H1 (cell line): ENCODE measurements at regions not wholly inside any gene's neighbourhood (a gene's known extent, or its start where the extent isn't known, plus 50 kb on each side); places are given as distances from the start of the nearest gene placed in this dataset.

ENCODE experiments used
- CTCF ChIA-PET: fragments of 300-600 bp; sonication (Branson Sonifier 250); formaldehyde crosslinking; loops from one replicate; lab custom pipeline; 2021; ENCODE audit not compliant: partially characterized antibody; lab: Charles Lee
- POLR2A ChIA-PET: fragments of 300-600 bp; sonication (Branson Sonifier 250); formaldehyde crosslinking; loops from one replicate; lab custom pipeline; 2021; ENCODE audit warnings: inconsistent platforms; ENCODE audit not compliant: partially characterized antibody; lab: Charles Lee
- DNase-seq, 2 experiments: peaks; one replicate each; pipeline versions ENCODE4 v3.0.0 to v3.0.0-alpha.2; 2010 to 2022; ENCODE audit warnings: low spot score in 2 of 2, low read depth in 1 of 2, mixed read lengths in 1 of 2
- FAIRE-seq: peaks from 2 replicates; lab custom pipeline; 2011; peaks lifted over from hg19 to GRCh38; lab: Jason Lieb, UNC
- H2AFZ ChIP-seq: 2 replicates; pipeline ENCODE4 v1.8.1; 2012; ENCODE audit warnings: low read length, inconsistent platforms
- H2AK5ac ChIP-seq: 2 replicates; pipeline ENCODE4 v1.6.1; 2013; ENCODE audit warnings: low read depth, low read length
- H2BK120ac ChIP-seq: replicated peaks from 2 replicates; pipeline ENCODE3; 2013; ENCODE audit warnings: low read depth, low read length, inconsistent platforms
- H2BK12ac ChIP-seq: 2 replicates; pipeline ENCODE4 v1.6.1; 2013; ENCODE audit warnings: low read depth, low read length
- H2BK15ac ChIP-seq: 2 replicates; pipeline ENCODE4 v1.6.1; 2013; ENCODE audit warnings: low read length
- H2BK20ac ChIP-seq: 2 replicates; pipeline ENCODE4 v1.6.1; 2013; ENCODE audit warnings: low read length
- H2BK5ac ChIP-seq: 2 replicates; pipeline ENCODE4 v1.6.1; 2013; ENCODE audit warnings: low read depth, low read length
- H3K14ac ChIP-seq: 2 replicates; pipeline ENCODE4 v1.6.1; 2013; ENCODE audit warnings: inconsistent platforms; ENCODE audit not compliant: insufficient read length
- H3K18ac ChIP-seq: 2 replicates; pipeline ENCODE4 v1.6.1; 2013; ENCODE audit warnings: low read length; ENCODE audit errors: extremely low read depth
- H3K23ac ChIP-seq: 2 replicates; pipeline ENCODE4 v1.6.1; 2013; ENCODE audit warnings: inconsistent platforms; ENCODE audit not compliant: insufficient read length
- H3K23me2 ChIP-seq: 2 replicates; pipeline ENCODE4 v1.6.1; 2013; ENCODE audit warnings: low read depth, low read length
- H3K27ac ChIP-seq: 2 replicates; pipeline ENCODE4 v1.6.1; 2011; ENCODE audit warnings: low read depth, low read length, inconsistent platforms
- H3K27me3 ChIP-seq, 4 experiments: replicated peaks in 1 of 4; 1 replicate in 1 of 4; 2 replicates in 3 of 4; pipeline versions ENCODE4 v1.6.1 to v1.8.1; 2011 to 2013; ENCODE audit warnings: low read length in 3 of 4, mild to moderate bottlenecking in 3 of 4, inconsistent platforms in 2 of 4, mixed read lengths in 2 of 4, moderate library complexity in 1 of 4; ENCODE audit not compliant: control insufficient read depth in 3 of 4, insufficient read depth in 3 of 4; ENCODE audit errors: extremely low read depth in 1 of 4
- H3K36me3 ChIP-seq, 4 experiments: 2 replicates each; pipeline versions ENCODE4 v1.6.1 to v1.8.1; 2011 to 2013; ENCODE audit warnings: mild to moderate bottlenecking in 4 of 4, low read length in 3 of 4, moderate library complexity in 2 of 4, control low read depth in 1 of 4, inconsistent platforms in 1 of 4; ENCODE audit not compliant: insufficient read depth in 4 of 4, control insufficient read depth in 2 of 4
- H3K4ac ChIP-seq: replicated peaks from 2 replicates; pipeline ENCODE3; 2013; ENCODE audit warnings: low read length, low read depth, mixed read lengths, inconsistent platforms; ENCODE audit not compliant: insufficient read length
- H3K4me1 ChIP-seq, 4 experiments: replicated peaks in 1 of 4; 1 replicate in 1 of 4; 2 replicates in 3 of 4; pipeline versions ENCODE4 v1.6.1 to v1.8.1; 2011 to 2013; ENCODE audit warnings: low read length in 3 of 4, inconsistent platforms in 2 of 4, mixed read lengths in 1 of 4; ENCODE audit not compliant: insufficient read depth in 4 of 4, control insufficient read depth in 3 of 4
- H3K4me2 ChIP-seq, 2 experiments: 2 replicates each; pipeline versions ENCODE4 v1.6.1 to v1.8.1; 2011 to 2013; ENCODE audit warnings: low read depth in 2 of 2, low read length in 2 of 2, control low read depth in 1 of 2, inconsistent platforms in 1 of 2, mild to moderate bottlenecking in 1 of 2; ENCODE audit not compliant: insufficient read depth in 1 of 2
- H3K4me3 ChIP-seq, 4 experiments: fragments of 200-600, 300-600 bp in 1 of 4; sonication (generic), shearing (Covaris generic), sonication (Bioruptor Twin) in 1 of 4; 2 replicates each; pipeline versions ENCODE4 v1.5.1 to v1.8.1; 2011 to 2016; ENCODE audit warnings: low read length in 4 of 4, low read depth in 3 of 4, control low read depth in 2 of 4, inconsistent platforms in 2 of 4, mild to moderate bottlenecking in 2 of 4, mixed read lengths in 1 of 4, moderate library complexity in 1 of 4; ENCODE audit not compliant: insufficient read depth in 2 of 4; ENCODE audit errors: extremely low read depth in 1 of 4
- H3K56ac ChIP-seq: replicated peaks from 2 replicates; pipeline ENCODE3; 2013; ENCODE audit warnings: low read depth, mild to moderate bottlenecking, mixed read lengths, low read length, inconsistent platforms; ENCODE audit not compliant: insufficient read length
- H3K79me1 ChIP-seq: 2 replicates; pipeline ENCODE4 v1.6.1; 2013; ENCODE audit warnings: low read depth, low read length, control low read depth
- H3K79me2 ChIP-seq, 2 experiments: 2 replicates each; pipeline versions ENCODE4 v1.6.1 to v1.8.1; 2012 to 2013; ENCODE audit warnings: low read length in 2 of 2, mild to moderate bottlenecking in 2 of 2, inconsistent platforms in 1 of 2; ENCODE audit not compliant: insufficient read depth in 2 of 2, control insufficient read depth in 1 of 2
- H3K9ac ChIP-seq, 4 experiments: replicated peaks in 1 of 4; 1 replicate in 1 of 4; 2 replicates in 3 of 4; pipeline versions ENCODE4 v1.6.1 to v1.8.1; 2011 to 2013; ENCODE audit warnings: low read depth in 3 of 4, low read length in 3 of 4, control low read depth in 2 of 4, mild to moderate bottlenecking in 2 of 4, moderate library complexity in 2 of 4, inconsistent platforms in 1 of 4; ENCODE audit errors: extremely low read depth in 1 of 4
- H3K9me3 ChIP-seq, 2 experiments: 2 replicates each; pipeline versions ENCODE4 v1.6.1 to v1.8.1; 2012 to 2013; ENCODE audit warnings: mild to moderate bottlenecking in 2 of 2, moderate library complexity in 2 of 2, control low read depth in 1 of 2, inconsistent platforms in 1 of 2, low read depth in 1 of 2, low read length in 1 of 2, mixed read lengths in 1 of 2; ENCODE audit not compliant: insufficient read depth in 2 of 2
- H4K20me1 ChIP-seq, 2 experiments: replicated peaks in 1 of 2; 2 replicates each; pipeline versions ENCODE3 to v1.8.1; 2011 to 2013; ENCODE audit warnings: inconsistent platforms in 2 of 2, low read length in 2 of 2, mild to moderate bottlenecking in 1 of 2; ENCODE audit not compliant: insufficient read depth in 2 of 2, control insufficient read depth in 1 of 2
- H4K5ac ChIP-seq: 2 replicates; pipeline ENCODE4 v1.6.1; 2013; ENCODE audit warnings: low read length, low read depth, mixed read lengths, inconsistent platforms; ENCODE audit not compliant: insufficient read length
- H4K8ac ChIP-seq: 2 replicates; pipeline ENCODE4 v1.8.0; 2013; ENCODE audit warnings: mild to moderate bottlenecking, moderate library complexity, low read length, inconsistent platforms; ENCODE audit not compliant: insufficient read depth; ENCODE audit errors: extremely low read depth
- H4K91ac ChIP-seq: replicated peaks from 2 replicates; pipeline ENCODE3; 2013; ENCODE audit warnings: low read length, mixed read lengths, inconsistent platforms; ENCODE audit not compliant: insufficient read length
- GTF2F1 ChIP-seq: IDR thresholded peaks from 2 replicates; pipeline ENCODE4 v1.6.1; 2012; ENCODE audit warnings: low read depth, low read length, improper control_type of control experiment, borderline replicate concordance
- TCF12 ChIP-seq: IDR thresholded peaks from 2 replicates; pipeline ENCODE4 v1.6.1; 2011; ENCODE audit warnings: low read depth, mild to moderate bottlenecking, low read length
- YY1 ChIP-seq: IDR thresholded peaks from 2 replicates; pipeline ENCODE4 v1.6.1; 2011; ENCODE audit warnings: low read depth, mild to moderate bottlenecking, low read length
- WGBS, 2 experiments: shearing (Covaris generic) in 1 of 2; methylation state at CpG; one replicate each; pipeline versions ENCODE4 v1.1.6 to v1.1.7; 2013 to 2015; ENCODE audit warnings: low lambda C conversion rate in 2 of 2, mixed read lengths in 2 of 2, inconsistent platforms in 1 of 2, low coverage in 1 of 2, missing lambda C conversion rate in 1 of 2; ENCODE audit not compliant: insufficient replicate concordance in 2 of 2, insufficient coverage in 1 of 2, insufficient read length in 1 of 2; ENCODE audit errors: extremely low coverage in 1 of 2, missing lambda C conversion rate in 1 of 2; 5-methylcytosine and 5-hydroxymethylcytosine counted together
- TF ChIP-seq, protein P1 (sequence below): IDR thresholded peaks from 2 replicates; pipeline ENCODE4 v1.6.1; 2011; ENCODE audit warnings: low read depth, mild to moderate bottlenecking, low read length; ENCODE audit not compliant: insufficient read depth
- TF ChIP-seq, protein P2 (sequence below): IDR thresholded peaks from 2 replicates; pipeline ENCODE4 v1.6.1; 2012; ENCODE audit warnings: low read length, inconsistent platforms
- TF ChIP-seq, protein P3 (sequence below), 3 experiments: IDR thresholded peaks; 1 replicate in 2 of 3; 2 replicates in 1 of 3; pipeline versions ENCODE4 v1.5.1 to v1.6.1; 2011; ENCODE audit warnings: low read length in 3 of 3, mild to moderate bottlenecking in 3 of 3, inconsistent platforms in 2 of 3, low read depth in 1 of 3, moderate library complexity in 1 of 3; ENCODE audit not compliant: insufficient read depth in 1 of 3; ENCODE audit errors: control extremely low read depth in 1 of 3

DNA sequence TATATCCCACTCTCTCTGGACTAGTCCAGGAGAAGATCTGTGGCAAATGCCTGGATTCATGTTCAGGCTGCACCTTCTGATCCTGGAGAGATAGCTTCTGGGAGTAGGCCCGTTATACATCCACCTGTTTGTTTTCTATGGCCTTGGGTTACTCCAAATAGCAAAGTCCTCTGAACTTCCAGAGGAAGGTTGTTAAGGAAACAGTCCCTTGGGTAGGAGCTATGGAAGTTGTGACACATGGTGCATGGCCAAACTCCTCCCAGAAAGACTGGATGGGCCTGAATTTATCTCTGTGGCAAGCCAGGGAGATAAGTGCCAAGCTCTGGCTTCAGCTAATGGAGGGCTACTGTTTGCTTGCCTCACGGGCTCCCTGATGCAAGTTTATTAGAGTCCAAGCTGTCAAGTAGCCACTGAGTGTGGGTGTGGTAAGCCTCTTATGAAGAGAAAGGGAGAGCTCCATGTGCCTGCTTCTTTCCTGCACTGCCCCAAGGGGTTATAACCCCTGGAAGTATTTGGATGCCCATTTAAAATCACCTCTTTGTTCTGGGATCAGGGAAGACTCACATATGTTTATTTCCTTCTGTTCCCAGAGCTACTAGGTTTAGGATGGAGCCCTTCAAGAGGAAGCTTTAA, 328.7 kb upstream of the ATP11B start:
- Histone ChIP-seq H4K5ac (no peak overlapping the region), H3K27me3 (no peaks in the 10 kb centered on the region), H3K23me2 (no peaks in the 10 kb centered on the region), H3K36me3 (no peaks in the 10 kb centered on the region), H4K8ac (no peak overlapping the region), H3K79me1 (no peaks in the 10 kb centered on the region), H3K4ac (no peak overlapping the region), H2AFZ (no peak overlapping the region), H2BK120ac (no peak overlapping the region), H3K9me3 (peaks cover 0 to 3% of the 10 kb centered on the region in 2 experiments; a peak in 1 of 4 replicates), H3K4me1 (no peaks in the 10 kb centered on the region), H3K4me3 (no peak overlapping the region), H3K23ac (no peak overlapping the region), H3K56ac (no peak overlapping the region), H2BK12ac (no peak overlapping the region), H3K79me2 (no peaks in the 10 kb centered on the region), H3K14ac (no peak overlapping the region), H3K4me2 (no peak overlapping the region), H3K18ac (no peak overlapping the region; the same call in 1 of the 2 replicates), H3K9ac (no peak overlapping the region), H2BK20ac (no peak overlapping the region), H4K20me1 (no peaks in the 10 kb centered on the region), H2AK5ac (no peak overlapping the region), H4K91ac (no peak overlapping the region), H2BK5ac (no peak overlapping the region), H2BK15ac (no peak overlapping the region), H3K27ac (no peak overlapping the region)
- 84% methylated on average over 2 of the region's 2 CpGs; no CpG with 5 or more reads in 1 of the 2 experiments for WGBS, 2 experiments
- no peak for FAIRE-seq
- DNase-seq, result no peak
- ChIA-PET CTCF (interaction anchor here (0.7 kb wide), 1 partner anchor 746 kb away, joined by 4 read pairs; no protein-coding TSS in a partner anchor), POLR2A (no interaction called here)
- TF ChIP-seq, protein P1, sequence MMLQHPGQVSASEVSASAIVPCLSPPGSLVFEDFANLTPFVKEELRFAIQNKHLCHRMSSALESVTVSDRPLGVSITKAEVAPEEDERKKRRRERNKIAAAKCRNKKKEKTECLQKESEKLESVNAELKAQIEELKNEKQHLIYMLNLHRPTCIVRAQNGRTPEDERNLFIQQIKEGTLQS, result no peak
- TF ChIP-seq, protein P2, sequence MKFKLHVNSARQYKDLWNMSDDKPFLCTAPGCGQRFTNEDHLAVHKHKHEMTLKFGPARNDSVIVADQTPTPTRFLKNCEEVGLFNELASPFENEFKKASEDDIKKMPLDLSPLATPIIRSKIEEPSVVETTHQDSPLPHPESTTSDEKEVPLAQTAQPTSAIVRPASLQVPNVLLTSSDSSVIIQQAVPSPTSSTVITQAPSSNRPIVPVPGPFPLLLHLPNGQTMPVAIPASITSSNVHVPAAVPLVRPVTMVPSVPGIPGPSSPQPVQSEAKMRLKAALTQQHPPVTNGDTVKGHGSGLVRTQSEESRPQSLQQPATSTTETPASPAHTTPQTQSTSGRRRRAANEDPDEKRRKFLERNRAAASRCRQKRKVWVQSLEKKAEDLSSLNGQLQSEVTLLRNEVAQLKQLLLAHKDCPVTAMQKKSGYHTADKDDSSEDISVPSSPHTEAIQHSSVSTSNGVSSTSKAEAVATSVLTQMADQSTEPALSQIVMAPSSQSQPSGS, result no peak
- no peak for TF ChIP-seq TCF12
- TF ChIP-seq GTF2F1, result no peak
- no peak for TF ChIP-seq YY1
- TF ChIP-seq, protein P3, sequence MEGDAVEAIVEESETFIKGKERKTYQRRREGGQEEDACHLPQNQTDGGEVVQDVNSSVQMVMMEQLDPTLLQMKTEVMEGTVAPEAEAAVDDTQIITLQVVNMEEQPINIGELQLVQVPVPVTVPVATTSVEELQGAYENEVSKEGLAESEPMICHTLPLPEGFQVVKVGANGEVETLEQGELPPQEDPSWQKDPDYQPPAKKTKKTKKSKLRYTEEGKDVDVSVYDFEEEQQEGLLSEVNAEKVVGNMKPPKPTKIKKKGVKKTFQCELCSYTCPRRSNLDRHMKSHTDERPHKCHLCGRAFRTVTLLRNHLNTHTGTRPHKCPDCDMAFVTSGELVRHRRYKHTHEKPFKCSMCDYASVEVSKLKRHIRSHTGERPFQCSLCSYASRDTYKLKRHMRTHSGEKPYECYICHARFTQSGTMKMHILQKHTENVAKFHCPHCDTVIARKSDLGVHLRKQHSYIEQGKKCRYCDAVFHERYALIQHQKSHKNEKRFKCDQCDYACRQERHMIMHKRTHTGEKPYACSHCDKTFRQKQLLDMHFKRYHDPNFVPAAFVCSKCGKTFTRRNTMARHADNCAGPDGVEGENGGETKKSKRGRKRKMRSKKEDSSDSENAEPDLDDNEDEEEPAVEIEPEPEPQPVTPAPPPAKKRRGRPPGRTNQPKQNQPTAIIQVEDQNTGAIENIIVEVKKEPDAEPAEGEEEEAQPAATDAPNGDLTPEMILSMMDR (IDR thresholded peaks at IDR 0.05; ENCODE audit: control extremely low read depth in 1 of 3, insufficient read depth in 1 of 3, low read depth in 1 of 3, low read length in 3 of 3), result no peak
